T-cell (primary cell): ENCODE measurements at regions not wholly inside any gene's neighbourhood (a gene's known extent, or its start where the extent isn't known, plus 50 kb on each side); places are given as distances from the start of the nearest gene placed in this dataset.

ENCODE experiments used
- ATAC-seq, 4 experiments: fragments of 200-7000 bp in 3 of 4; fragments of 150-1000 bp in 1 of 4; cut with Tn5 transposase; replicated peaks in 1 of 4; 1 replicate in 3 of 4; 2 replicates in 1 of 4; pipeline ENCODE4 v1.10.0; 2021; ENCODE audit warnings: moderate library complexity in 3 of 4, mild to moderate bottlenecking in 2 of 4, moderate number of reproducible peaks in 1 of 4
- CTCF ChIA-PET, 2 donors: fragments of 300-600 bp; sonication (Branson Sonifier 250); formaldehyde crosslinking; loops; one replicate each; lab custom pipeline; 2022; ENCODE audit warnings: antibody characterized with exemption in 2 of 2; lab: Charles Lee
- POLR2A ChIA-PET, 2 donors: fragments of 300-600 bp; sonication (Branson Sonifier 250); formaldehyde crosslinking; loops; one replicate each; lab custom pipeline; 2022; ENCODE audit warnings: antibody characterized with exemption in 2 of 2; lab: Charles Lee
- DNase-seq, 35 experiments: peaks; one replicate each; pipeline versions ENCODE4 v3.0.0 to v3.0.0-alpha.2; 2013 to 2023
- H3K27ac ChIP-seq: one replicate; pipeline ENCODE4 v1.5.1; 2013; ENCODE audit warnings: low read length
- H3K27me3 ChIP-seq, 2 experiments: replicated peaks in 1 of 2; 1 replicate in 1 of 2; 2 replicates in 1 of 2; pipeline versions ENCODE4 v1.6.1 to v1.7.0; 2013; ENCODE audit warnings: low read length in 1 of 2, mixed read lengths in 1 of 2; ENCODE audit not compliant: control insufficient read depth in 2 of 2, insufficient read depth in 2 of 2; ENCODE audit errors: extremely low read depth in 1 of 2
- H3K36me3 ChIP-seq, 2 donors: 1 replicate in 1 of 2; 2 replicates in 1 of 2; pipeline versions ENCODE4 v1.6.1 to v1.7.0; 2013; ENCODE audit warnings: low read length in 1 of 2; ENCODE audit not compliant: control insufficient read depth in 2 of 2, insufficient read depth in 1 of 2; ENCODE audit errors: extremely low read depth in 1 of 2
- H3K4me1 ChIP-seq, 2 experiments: 1 replicate in 1 of 2; 2 replicates in 1 of 2; pipeline versions ENCODE4 v1.6.1 to v1.7.0; 2013; ENCODE audit warnings: low read length in 2 of 2, mixed read lengths in 1 of 2; ENCODE audit not compliant: insufficient read depth in 2 of 2, control insufficient read depth in 1 of 2; ENCODE audit errors: extremely low read depth in 1 of 2
- H3K4me3 ChIP-seq, 2 donors: 1 replicate in 1 of 2; 2 replicates in 1 of 2; pipeline versions ENCODE4 v1.5.1 to v1.7.0; 2013; ENCODE audit warnings: mild to moderate bottlenecking in 2 of 2, low read length in 1 of 2, moderate library complexity in 1 of 2; ENCODE audit not compliant: control insufficient read depth in 1 of 2; ENCODE audit errors: extremely low read depth in 1 of 2
- H3K9me3 ChIP-seq: 2 replicates; pipeline ENCODE4 v1.7.0; 2013
- H3K27ac Mint-ChIP-seq, 2 donors: one replicate each; pipeline ENCODE4 v1.8.0; 2020 to 2021; ENCODE audit warnings: mild to moderate bottlenecking in 2 of 2, mixed read lengths in 2 of 2
- H3K27me3 Mint-ChIP-seq, 2 donors: one replicate each; pipeline ENCODE4 v1.8.0; 2021 to 2022; ENCODE audit warnings: mixed read lengths in 2 of 2
- H3K36me3 Mint-ChIP-seq: one replicate; pipeline ENCODE4 v1.8.0; 2021; ENCODE audit warnings: mixed read lengths
- H3K4me1 Mint-ChIP-seq, 3 donors: one replicate each; pipeline ENCODE4 v1.8.0; 2020 to 2022; ENCODE audit warnings: mixed read lengths in 3 of 3, mild to moderate bottlenecking in 1 of 3
- H3K4me3 Mint-ChIP-seq, 3 donors: one replicate each; pipeline ENCODE4 v1.8.0; 2020 to 2022; ENCODE audit warnings: mild to moderate bottlenecking in 3 of 3, mixed read lengths in 3 of 3, moderate library complexity in 3 of 3
- H3K9me3 Mint-ChIP-seq, 3 donors: one replicate each; pipeline ENCODE4 v1.8.0; 2020 to 2022; ENCODE audit warnings: mixed read lengths in 3 of 3
- WGBS: methylation state at CpG from one replicate; pipeline ENCODE4 v1.1.5; 2013; ENCODE audit warnings: missing lambda C conversion rate; ENCODE audit not compliant: insufficient coverage; 5-methylcytosine and 5-hydroxymethylcytosine counted together

DNA sequence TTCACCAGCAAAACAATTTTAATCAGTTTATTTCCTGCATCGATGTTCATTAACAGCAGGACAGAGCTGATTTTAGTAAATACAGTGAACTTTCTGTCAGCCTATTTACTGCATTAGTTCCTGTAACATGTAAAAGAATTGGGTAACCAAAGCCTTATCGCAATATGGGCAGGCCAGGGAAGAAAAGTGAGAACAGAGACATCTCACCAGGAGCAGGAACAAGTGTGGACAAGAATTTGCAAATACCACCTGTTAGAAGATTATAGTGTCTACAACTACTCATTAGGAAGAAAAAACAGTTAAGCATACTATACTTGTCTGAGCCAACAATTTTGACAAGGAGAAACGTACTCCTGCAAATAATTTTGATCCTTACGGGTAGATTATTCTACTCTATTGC is 1293.9 kb downstream of the PLA2G4A start:
- no CpG with 5 or more reads among the region's 4 CpGs for WGBS
- CTCF ChIA-PET: no interaction called here
- H3K36me3 ChIP-seq: no peaks in the 10 kb centered on the region
- H3K27me3 ChIP-seq: no peaks in the 10 kb centered on the region
- no peaks in the 10 kb centered on the region for H3K9me3 ChIP-seq
- POLR2A ChIA-PET: interaction anchor here in 1 of 2 donors (0.7 kb wide), 1 partner anchor 1211 kb away, joined by 3 read pairs; no protein-coding TSS in a partner anchor
- Mint-ChIP-seq H3K9me3 (peaks cover 2 to 11% (median 5%) of the 10 kb centered on the region in 3 donors), H3K4me3 (no peak overlapping the region), H3K27ac (no peak overlapping the region), H3K27me3 (no peaks in the 10 kb centered on the region), H3K36me3 (no peaks in the 10 kb centered on the region), H3K4me1 (no peaks in the 10 kb centered on the region)
- no peaks in the 10 kb centered on the region for H3K4me1 ChIP-seq
- ATAC-seq (no peak), DNase-seq (no peak)
- H3K27ac ChIP-seq: no peak overlapping the region
- H3K4me3 ChIP-seq: no peak overlapping the region

DNA sequence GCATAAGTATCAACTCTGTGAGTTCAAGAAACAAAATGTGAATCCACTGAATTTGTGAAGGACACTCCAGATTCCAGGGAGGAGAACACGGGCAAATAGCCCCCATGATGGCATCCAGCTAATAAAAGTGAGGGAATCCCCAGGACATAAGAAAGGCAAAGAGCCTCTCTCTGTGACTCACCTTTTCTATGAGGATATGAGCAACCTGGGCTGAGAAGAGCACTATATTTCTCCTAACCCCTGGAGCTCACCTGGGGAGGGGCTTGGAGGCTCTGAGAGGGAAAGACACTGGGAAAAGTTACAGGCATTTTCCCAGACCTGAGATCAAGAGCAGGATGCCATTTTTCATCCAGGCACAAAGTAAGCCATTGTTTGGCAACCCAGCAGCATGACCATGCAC is 1298.8 kb downstream of the PLA2G4A start:
- no peaks in the 10 kb centered on the region for H3K4me1 Mint-ChIP-seq
- H3K27me3 ChIP-seq: no peaks in the 10 kb centered on the region
- ChIA-PET CTCF (no interaction called here), POLR2A (no interaction called here)
- no peaks in the 10 kb centered on the region for H3K9me3 ChIP-seq
- H3K36me3 ChIP-seq: no peaks in the 10 kb centered on the region
- no peaks in the 10 kb centered on the region for H3K27me3 Mint-ChIP-seq
- ATAC-seq: no peak
- no peak overlapping the region for H3K4me3 Mint-ChIP-seq
- H3K4me1 ChIP-seq: no peaks in the 10 kb centered on the region
- peaks cover 0 to 8% (median 5%) of the 10 kb centered on the region in 3 donors for H3K9me3 Mint-ChIP-seq
- H3K27ac Mint-ChIP-seq: no peak overlapping the region
- H3K27ac ChIP-seq: no peak overlapping the region
- no peaks in the 10 kb centered on the region for H3K36me3 Mint-ChIP-seq
- H3K4me3 ChIP-seq: no peak overlapping the region
- no CpG with 5 or more reads among the region's 1 CpG for WGBS
- no peak for DNase-seq

DNA sequence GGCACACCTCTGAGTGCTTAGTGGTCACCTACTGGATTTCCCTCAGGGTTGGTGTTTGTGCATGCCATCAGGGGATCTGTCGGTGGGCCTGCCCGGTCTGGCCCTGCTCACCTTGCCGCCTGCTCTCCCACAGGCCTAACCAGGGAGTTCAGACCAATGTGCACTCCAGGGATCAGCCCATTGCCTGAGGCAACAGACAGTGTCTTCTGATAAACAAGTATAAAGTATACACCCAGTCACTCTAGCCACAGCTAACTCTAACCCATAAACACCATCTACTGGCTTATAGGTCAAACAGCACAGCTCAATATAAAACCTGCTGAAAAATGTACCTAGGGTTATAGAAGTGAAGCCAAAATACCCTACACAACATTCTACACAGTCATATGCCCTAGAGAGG is 1300.0 kb downstream of the PLA2G4A start:
- no peak for ATAC-seq
- Mint-ChIP-seq H3K4me3 (no peak overlapping the region), H3K9me3 (peaks cover 3 to 9% (median 7%) of the 10 kb centered on the region in 3 donors), H3K27ac (no peak overlapping the region), H3K4me1 (no peaks in the 10 kb centered on the region), H3K27me3 (no peaks in the 10 kb centered on the region), H3K36me3 (no peaks in the 10 kb centered on the region)
- Histone ChIP-seq H3K9me3 (no peaks in the 10 kb centered on the region), H3K27ac (no peak overlapping the region), H3K4me1 (no peaks in the 10 kb centered on the region), H3K36me3 (no peaks in the 10 kb centered on the region), H3K4me3 (no peak overlapping the region), H3K27me3 (no peaks in the 10 kb centered on the region)
- CTCF ChIA-PET: no interaction called here
- no peak for DNase-seq
- WGBS: 88% methylated on average over 3 of the region's 3 CpGs
- POLR2A ChIA-PET: no interaction called here

DNA sequence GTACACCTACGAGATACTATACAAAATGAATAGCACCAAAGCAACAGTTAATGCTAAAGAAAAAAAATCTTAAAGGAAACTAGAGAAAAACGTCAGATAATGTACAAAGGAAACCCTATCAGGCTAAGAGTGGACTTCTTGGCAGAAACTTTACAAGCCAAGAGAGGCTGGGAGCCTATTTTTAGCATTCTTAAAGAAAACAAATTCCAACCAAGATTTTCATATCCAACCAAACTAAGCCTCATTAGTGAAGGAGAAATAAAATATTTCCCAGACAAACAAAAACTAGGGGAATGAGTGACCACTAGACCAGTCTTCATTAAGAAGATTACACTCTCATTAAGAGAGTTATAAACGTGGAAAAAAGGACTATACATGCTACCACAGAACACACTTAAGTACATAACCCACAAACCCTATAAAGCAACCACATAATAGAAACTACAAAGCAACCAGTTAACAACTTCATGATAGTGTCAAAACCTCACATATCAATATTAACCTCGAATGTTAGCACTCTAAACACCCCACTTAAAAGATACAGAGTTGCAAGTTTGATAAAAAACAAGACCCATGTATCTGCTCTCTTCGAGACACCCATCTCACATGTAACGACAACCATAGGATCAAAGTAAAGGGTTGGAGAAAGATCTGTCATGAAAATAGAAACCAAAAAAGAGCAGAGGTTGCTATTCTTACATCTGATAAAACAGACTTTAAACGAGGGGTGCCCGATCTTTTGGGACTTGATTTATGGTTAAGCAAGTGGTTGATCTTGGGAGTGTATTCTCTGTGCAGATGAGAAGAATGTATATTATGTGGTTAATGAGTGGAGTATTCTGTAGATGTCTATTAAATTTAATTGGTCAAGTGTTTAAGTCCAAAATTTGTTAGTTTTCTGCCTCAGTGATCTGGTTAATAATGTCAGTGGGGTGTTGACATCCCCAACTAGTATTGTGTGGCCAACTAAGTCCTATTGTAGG is 1301.4 kb downstream of the PLA2G4A start:
- H3K4me3 Mint-ChIP-seq: no peak overlapping the region
- WGBS: 43% methylated on average over 3 of the region's 8 CpGs
- H3K36me3 Mint-ChIP-seq: no peaks in the 10 kb centered on the region
- peaks cover 3 to 13% (median 9%) of the 10 kb centered on the region in 3 donors for H3K9me3 Mint-ChIP-seq
- Histone ChIP-seq H3K9me3 (no peaks in the 10 kb centered on the region), H3K4me1 (no peaks in the 10 kb centered on the region), H3K27ac (no peak overlapping the region), H3K27me3 (no peaks in the 10 kb centered on the region), H3K36me3 (no peaks in the 10 kb centered on the region), H3K4me3 (no peak overlapping the region)
- H3K4me1 Mint-ChIP-seq: no peaks in the 10 kb centered on the region
- no peak overlapping the region for H3K27ac Mint-ChIP-seq
- no peaks in the 10 kb centered on the region for H3K27me3 Mint-ChIP-seq
- no peak for DNase-seq
- CTCF ChIA-PET: no interaction called here
- POLR2A ChIA-PET: no interaction called here
- ATAC-seq: no peak

DNA sequence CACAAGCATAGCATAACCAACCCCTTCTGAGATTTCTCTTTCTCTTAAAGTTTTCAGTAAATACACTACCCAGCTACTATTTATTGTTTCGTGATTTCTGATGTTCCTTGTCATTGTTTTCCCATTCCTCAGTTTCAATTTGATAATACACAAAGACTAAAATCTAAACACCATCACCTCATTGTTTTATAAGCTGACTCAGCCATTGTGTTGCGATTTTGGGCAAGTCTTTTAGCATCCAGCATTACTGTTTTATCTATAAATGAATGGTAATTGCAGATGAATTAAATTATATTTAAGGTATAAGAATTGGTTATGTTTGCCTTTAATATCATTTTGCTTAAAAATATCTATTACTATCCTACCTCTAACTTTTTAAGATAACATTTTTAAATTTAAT is 1308.5 kb downstream of the PLA2G4A start:
- Histone ChIP-seq H3K36me3 (no peaks in the 10 kb centered on the region), H3K27ac (no peak overlapping the region), H3K27me3 (no peaks in the 10 kb centered on the region), H3K9me3 (no peaks in the 10 kb centered on the region), H3K4me1 (no peaks in the 10 kb centered on the region), H3K4me3 (no peak overlapping the region)
- POLR2A ChIA-PET: no interaction called here
- H3K27ac Mint-ChIP-seq: no peak overlapping the region
- no peaks in the 10 kb centered on the region for H3K27me3 Mint-ChIP-seq
- CTCF ChIA-PET: no interaction called here
- H3K4me3 Mint-ChIP-seq: no peak overlapping the region
- H3K4me1 Mint-ChIP-seq: no peaks in the 10 kb centered on the region
- ATAC-seq: no peak
- H3K36me3 Mint-ChIP-seq: no peaks in the 10 kb centered on the region
- H3K9me3 Mint-ChIP-seq: peaks cover 3 to 14% (median 14%) of the 10 kb centered on the region in 3 donors
- no CpG with 5 or more reads among the region's 2 CpGs for WGBS
- DNase-seq: no peak

DNA sequence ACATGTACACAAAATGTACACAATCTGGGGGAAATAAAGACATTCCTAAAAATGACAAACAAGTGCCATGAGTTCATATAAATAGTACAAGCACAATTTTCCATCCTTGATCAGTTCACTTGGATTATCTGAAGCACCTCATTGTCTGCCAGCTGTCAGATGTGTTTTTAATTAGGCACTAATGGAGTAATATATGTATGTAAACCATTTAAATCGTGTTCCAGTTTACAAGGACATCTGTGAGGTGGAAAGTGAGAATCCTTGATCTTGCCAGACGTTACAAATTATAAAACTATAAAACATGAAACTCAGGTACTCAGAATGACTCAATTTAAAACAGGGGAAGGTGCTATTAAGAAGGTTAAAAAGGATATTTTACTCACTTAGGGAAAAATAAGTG is 1312.2 kb downstream of the PLA2G4A start:
- no peaks in the 10 kb centered on the region for H3K27me3 Mint-ChIP-seq
- peaks cover 4 to 19% (median 11%) of the 10 kb centered on the region in 3 donors for H3K9me3 Mint-ChIP-seq
- no peaks in the 10 kb centered on the region for H3K4me1 Mint-ChIP-seq
- H3K4me3 Mint-ChIP-seq: no peak overlapping the region
- no peaks in the 10 kb centered on the region for H3K36me3 ChIP-seq
- DNase-seq (no peak), ATAC-seq (no peak)
- H3K4me3 ChIP-seq: no peak overlapping the region
- H3K9me3 ChIP-seq: no peaks in the 10 kb centered on the region
- CTCF ChIA-PET: no interaction called here
- H3K4me1 ChIP-seq: no peaks in the 10 kb centered on the region
- no peak overlapping the region for H3K27ac ChIP-seq
- no CpG with 5 or more reads among the region's 2 CpGs for WGBS
- no peak overlapping the region for H3K27ac Mint-ChIP-seq
- H3K36me3 Mint-ChIP-seq: no peaks in the 10 kb centered on the region
- no peaks in the 10 kb centered on the region for H3K27me3 ChIP-seq
- POLR2A ChIA-PET: no interaction called here
